Activated T-helper 2 cell treated with anti-CD3 and anti-CD28 coated beads, Interferon-gamma antibody, Interleukin-2, Interleukin-4, amounts not matched to agents 10 μg/mL and 5 μg/mL and 100 μg/mL, durations not matched to agents 14 hours and 24 hours and 36 hours (primary cell): ENCODE measurements at regions not wholly inside any gene's neighbourhood (a gene's known extent, or its start where the extent isn't known, plus 50 kb on each side); places are given as distances from the start of the nearest gene placed in this dataset.

Experiments used
- DNase-seq: peaks from one replicate; pipeline ENCODE4 v3.0.0; 2021; ENCODE audit warnings: low spot score
- H3K27ac Mint-ChIP-seq: one replicate; pipeline ENCODE4 v1.8.0; 2021; ENCODE audit warnings: mixed read lengths
- H3K27me3 Mint-ChIP-seq: one replicate; pipeline ENCODE4 v1.8.0; 2021; ENCODE audit warnings: low read depth, mixed read lengths
- H3K36me3 Mint-ChIP-seq: one replicate; pipeline ENCODE4 v1.8.0; 2021; ENCODE audit warnings: low read depth, mixed read lengths
- H3K4me1 Mint-ChIP-seq: one replicate; pipeline ENCODE4 v1.8.0; 2021; ENCODE audit warnings: low read depth, mixed read lengths
- H3K4me3 Mint-ChIP-seq: one replicate; pipeline ENCODE4 v1.8.0; 2021; ENCODE audit warnings: low read depth, mild to moderate bottlenecking, moderate library complexity, mixed read lengths
- H3K9me3 Mint-ChIP-seq: one replicate; pipeline ENCODE4 v1.8.0; 2021; ENCODE audit warnings: mixed read lengths
- intact Hi-C: fragments of 100-400 bp; cut with micrococcal nuclease; formaldehyde crosslinking; loops from one replicate; pipeline ENCODE4 v1.15.1; 2023

- intact Hi-C loops: no loop called here
- no peak overlapping the region for H3K4me3 Mint-ChIP-seq
- H3K27ac Mint-ChIP-seq: no peak overlapping the region
- no peaks in the 10 kb centered on the region for H3K4me1 Mint-ChIP-seq
- H3K9me3 Mint-ChIP-seq: peaks cover 10% of the 10 kb centered on the region
- H3K36me3 Mint-ChIP-seq: no peaks in the 10 kb centered on the region
- H3K27me3 Mint-ChIP-seq: peaks cover 13% of the 10 kb centered on the region
- no peak for DNase-seq
Observed at GRCh38 chr14:34189866-34190265, 239.0 kb upstream of the EGLN3 start.

DNA sequence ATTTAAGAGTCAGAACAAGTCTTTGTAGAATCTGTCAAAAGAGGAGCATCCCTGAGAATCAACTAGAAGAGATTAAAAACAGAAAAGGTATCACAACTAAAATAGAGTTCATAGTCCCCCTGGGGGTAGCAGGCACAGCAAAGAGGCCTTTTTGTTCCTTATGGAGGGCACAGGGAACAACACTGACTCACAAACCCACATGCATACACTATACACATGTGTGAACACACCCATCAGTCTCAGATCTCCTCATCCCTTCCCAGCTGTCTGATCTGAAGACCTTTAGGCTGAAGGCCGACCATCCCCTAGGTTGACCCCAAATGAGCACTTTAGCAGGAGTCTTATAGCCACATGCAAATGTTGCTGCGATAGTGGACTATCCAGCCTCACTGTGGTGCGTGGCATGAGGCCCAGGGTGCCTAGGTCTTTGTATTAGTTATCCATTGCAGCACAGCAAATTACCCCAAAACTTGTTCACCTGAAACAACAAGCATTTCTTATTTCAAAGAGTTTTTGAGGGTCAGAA, 236.7 kb upstream of the EGLN3 start:
- peaks cover 2% of the 10 kb centered on the region for H3K4me1 Mint-ChIP-seq
- no peaks in the 10 kb centered on the region for H3K9me3 Mint-ChIP-seq
- H3K36me3 Mint-ChIP-seq: no peaks in the 10 kb centered on the region
- intact Hi-C loops: no loop called here
- H3K27me3 Mint-ChIP-seq: peaks cover 14% of the 10 kb centered on the region
- no peak overlapping the region for H3K27ac Mint-ChIP-seq
- no peak for DNase-seq
- no peak overlapping the region for H3K4me3 Mint-ChIP-seq

DNA sequence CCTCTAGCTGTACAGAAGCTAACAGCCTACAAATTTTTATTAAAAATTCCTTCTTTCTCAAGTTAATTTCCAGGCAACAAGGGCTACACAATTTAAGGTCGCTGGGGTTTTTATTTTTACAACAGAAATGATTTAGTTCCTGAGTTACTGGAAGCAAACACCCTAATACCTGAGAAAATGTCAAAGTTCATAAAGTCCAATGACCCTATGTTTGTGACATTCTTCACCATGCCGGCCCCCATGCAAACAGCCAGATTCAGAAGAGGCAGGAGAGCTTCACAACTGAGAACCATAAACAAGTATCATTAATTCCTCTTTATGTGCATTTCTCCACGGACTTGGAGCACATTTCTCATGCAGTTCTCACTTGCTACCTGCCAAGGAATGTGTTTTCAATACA, 236.2 kb upstream of the EGLN3 start:
- intact Hi-C loops: no loop called here
- Mint-ChIP-seq H3K27me3 (peaks cover 16% of the 10 kb centered on the region), H3K9me3 (no peaks in the 10 kb centered on the region), H3K36me3 (no peaks in the 10 kb centered on the region), H3K27ac (no peak overlapping the region), H3K4me3 (no peak overlapping the region), H3K4me1 (peaks cover 4% of the 10 kb centered on the region)
- no peak for DNase-seq

DNA sequence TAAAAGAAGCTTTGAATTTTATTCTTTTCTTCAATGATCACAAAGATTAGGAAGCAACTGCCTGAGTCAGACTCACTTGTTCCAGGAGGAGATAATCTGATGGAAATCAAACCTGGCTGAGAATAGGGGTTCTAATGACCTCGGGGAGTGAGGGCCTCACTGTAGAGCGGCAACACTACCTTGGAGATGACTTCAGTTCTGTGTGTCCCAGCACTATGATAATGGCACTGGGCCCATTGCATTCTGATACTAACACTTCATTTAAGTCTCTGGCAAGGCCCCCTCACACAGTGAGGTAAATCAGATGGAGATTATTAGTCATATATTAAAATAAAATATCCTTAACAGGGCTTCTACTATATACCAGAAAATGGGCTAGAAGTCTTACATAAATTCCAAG, 233.3 kb upstream of the EGLN3 start:
- Mint-ChIP-seq H3K27me3 (peaks cover 6% of the 10 kb centered on the region), H3K9me3 (no peaks in the 10 kb centered on the region), H3K36me3 (no peaks in the 10 kb centered on the region), H3K4me1 (peaks cover 6% of the 10 kb centered on the region), H3K4me3 (no peak overlapping the region), H3K27ac (no peak overlapping the region)
- intact Hi-C loops: no loop called here
- DNase-seq: no peak

DNA sequence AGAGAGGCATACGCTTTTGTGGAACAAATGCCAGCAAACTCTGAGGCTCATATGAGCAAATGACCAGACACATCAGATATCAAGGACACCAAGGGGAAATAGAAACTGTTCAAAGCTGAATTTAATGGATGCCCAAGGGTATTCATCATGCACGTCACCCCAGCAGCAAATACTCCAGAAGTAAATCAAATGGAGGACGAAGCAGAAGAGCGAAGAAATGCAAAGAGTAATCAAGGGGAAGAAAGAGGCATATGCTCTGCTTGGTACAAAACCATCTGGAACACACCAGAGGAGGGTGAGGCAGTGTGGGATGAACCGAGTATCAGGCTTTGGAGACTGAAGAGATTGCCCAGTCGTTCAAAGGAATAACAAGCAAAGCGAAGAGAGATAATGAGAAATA, 232.6 kb upstream of the EGLN3 start:
- no peak overlapping the region for H3K27ac Mint-ChIP-seq
- H3K36me3 Mint-ChIP-seq: no peaks in the 10 kb centered on the region
- peaks cover 4% of the 10 kb centered on the region for H3K27me3 Mint-ChIP-seq
- H3K9me3 Mint-ChIP-seq: no peaks in the 10 kb centered on the region
- no peak overlapping the region for H3K4me3 Mint-ChIP-seq
- intact Hi-C loops: no loop called here
- DNase-seq: no peak
- H3K4me1 Mint-ChIP-seq: peaks cover 6% of the 10 kb centered on the region

DNA sequence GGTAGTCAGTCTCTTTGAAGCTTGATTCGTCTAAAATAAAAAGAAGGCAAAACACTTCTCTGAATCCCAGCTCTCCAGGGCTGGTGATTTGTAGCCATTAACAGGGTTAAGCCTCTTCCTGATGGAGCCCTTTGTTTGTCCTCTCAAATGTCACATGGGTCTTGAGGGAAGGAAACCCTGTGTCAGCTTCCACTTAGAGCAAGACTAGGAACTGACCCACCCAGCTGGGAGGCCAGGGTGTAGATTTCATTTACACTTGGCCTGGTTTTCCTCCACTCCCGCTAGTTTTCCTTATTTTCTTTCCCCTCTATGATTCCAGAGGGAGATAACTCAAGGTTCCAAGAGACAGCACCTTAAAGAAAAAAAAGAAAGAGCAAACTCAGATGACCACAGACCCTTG, 230.5 kb upstream of the EGLN3 start:
- intact Hi-C loops: no loop called here
- Mint-ChIP-seq H3K27ac (no peak overlapping the region), H3K4me3 (no peak overlapping the region), H3K36me3 (no peaks in the 10 kb centered on the region), H3K27me3 (peaks cover 12% of the 10 kb centered on the region), H3K9me3 (no peaks in the 10 kb centered on the region), H3K4me1 (peaks cover 6% of the 10 kb centered on the region)
- DNase-seq: no peak

GRCh38 chr14:34180869-34181268, 230.0 kb upstream of the EGLN3 start:
- Mint-ChIP-seq H3K9me3 (no peaks in the 10 kb centered on the region), H3K4me1 (peaks cover 6% of the 10 kb centered on the region), H3K27me3 (peaks cover 13% of the 10 kb centered on the region), H3K36me3 (no peaks in the 10 kb centered on the region), H3K27ac (no peak overlapping the region), H3K4me3 (no peak overlapping the region)
- intact Hi-C loops: no loop called here
- no peak for DNase-seq

DNA sequence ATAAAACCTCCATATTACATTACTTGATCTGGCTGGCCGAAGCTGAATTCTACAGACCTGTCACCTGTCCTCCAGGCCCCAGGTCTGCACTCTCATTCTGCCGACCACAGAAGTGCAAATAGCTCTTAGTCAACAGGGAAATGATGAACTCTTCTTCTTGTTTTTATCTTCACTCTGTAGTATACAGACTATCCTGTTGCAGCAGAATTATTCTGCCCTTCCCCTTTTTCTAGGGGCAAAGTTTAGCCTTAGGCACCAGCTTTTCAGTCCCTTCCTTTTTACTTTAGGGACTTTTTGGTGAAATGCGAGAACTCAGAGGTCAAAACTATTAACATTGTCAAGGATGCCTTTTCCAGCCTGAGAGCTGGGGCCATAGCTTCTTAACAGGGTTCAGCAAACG, 229.6 kb upstream of the EGLN3 start:
- no peak overlapping the region for H3K27ac Mint-ChIP-seq
- DNase-seq: no peak
- no peak overlapping the region for H3K4me3 Mint-ChIP-seq
- peaks cover 6% of the 10 kb centered on the region for H3K4me1 Mint-ChIP-seq
- H3K36me3 Mint-ChIP-seq: no peaks in the 10 kb centered on the region
- intact Hi-C loops: no loop called here
- H3K9me3 Mint-ChIP-seq: no peaks in the 10 kb centered on the region
- H3K27me3 Mint-ChIP-seq: peaks cover 13% of the 10 kb centered on the region

GRCh38 chr14:34179727-34180126, 228.9 kb upstream of the EGLN3 start:
- intact Hi-C loops: no loop called here
- DNase-seq: no peak
- Mint-ChIP-seq H3K27ac (no peak overlapping the region), H3K36me3 (no peaks in the 10 kb centered on the region), H3K4me1 (peaks cover 6% of the 10 kb centered on the region), H3K4me3 (no peak overlapping the region), H3K9me3 (no peaks in the 10 kb centered on the region), H3K27me3 (peaks cover 13% of the 10 kb centered on the region)

DNA sequence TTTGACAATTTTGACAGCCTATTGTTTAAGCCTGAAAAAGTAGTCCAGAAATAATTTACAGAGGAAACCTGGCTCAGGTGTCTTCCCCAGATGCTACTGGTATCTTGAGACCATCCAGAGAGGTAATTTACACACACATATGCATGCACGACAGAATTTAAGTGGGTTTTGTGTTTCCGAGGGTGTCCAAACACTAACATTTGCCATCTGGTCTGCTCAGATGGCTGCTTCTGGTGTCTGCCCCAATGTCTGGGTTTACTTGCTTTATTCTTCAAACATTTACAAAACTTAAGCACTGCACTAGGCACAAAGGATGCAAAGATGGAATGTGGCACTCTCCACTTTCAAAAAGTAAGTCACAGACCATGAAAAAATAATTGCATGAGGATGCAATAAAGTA, 226.6 kb upstream of the EGLN3 start:
- Mint-ChIP-seq H3K27ac (no peak overlapping the region), H3K4me1 (peaks cover 3% of the 10 kb centered on the region), H3K36me3 (no peaks in the 10 kb centered on the region), H3K9me3 (no peaks in the 10 kb centered on the region), H3K4me3 (no peak overlapping the region), H3K27me3 (peaks cover 16% of the 10 kb centered on the region)
- intact Hi-C loops: no loop called here
- DNase-seq: no peak

GRCh38 chr14:34175574-34175973, 224.7 kb upstream of the EGLN3 start:
- Mint-ChIP-seq H3K4me3 (no peak overlapping the region), H3K4me1 (no peaks in the 10 kb centered on the region), H3K27me3 (peaks cover 28% of the 10 kb centered on the region), H3K27ac (no peak overlapping the region), H3K9me3 (no peaks in the 10 kb centered on the region), H3K36me3 (no peaks in the 10 kb centered on the region)
- no peak for DNase-seq
- intact Hi-C loops: no loop called here

GRCh38 chr14:34174973-34175372, 224.1 kb upstream of the EGLN3 start:
- Mint-ChIP-seq H3K4me3 (no peak overlapping the region), H3K36me3 (no peaks in the 10 kb centered on the region), H3K27me3 (peaks cover 28% of the 10 kb centered on the region), H3K27ac (no peak overlapping the region), H3K9me3 (no peaks in the 10 kb centered on the region), H3K4me1 (no peaks in the 10 kb centered on the region)
- DNase-seq: no peak
- intact Hi-C loops: no loop called here

DNA sequence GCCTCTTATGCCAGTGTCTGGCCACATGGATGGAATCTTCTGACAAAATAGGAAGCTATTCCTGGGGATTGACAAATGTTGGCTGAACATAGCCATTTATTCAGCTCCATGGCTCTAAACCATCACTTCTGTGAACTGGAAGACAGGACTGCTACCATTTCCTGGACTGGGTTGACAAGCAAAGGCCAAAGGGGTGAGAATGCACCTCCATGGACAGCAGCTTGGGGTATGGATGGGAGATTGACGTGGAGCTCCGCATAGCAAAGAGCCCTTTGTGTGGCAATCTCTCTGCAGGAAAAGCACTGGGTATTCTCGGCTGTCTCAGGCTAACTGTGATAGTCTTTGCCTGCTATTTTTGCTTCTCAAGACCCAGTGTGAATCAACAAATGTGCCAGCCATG, 223.0 kb upstream of the EGLN3 start:
- Mint-ChIP-seq H3K4me1 (no peaks in the 10 kb centered on the region), H3K27me3 (peaks cover 32% of the 10 kb centered on the region), H3K27ac (no peak overlapping the region), H3K9me3 (no peaks in the 10 kb centered on the region), H3K4me3 (no peak overlapping the region), H3K36me3 (no peaks in the 10 kb centered on the region)
- intact Hi-C loops: no loop called here
- no peak for DNase-seq
